Esophagus muscularis mucosa (tissue), 4 donors: ENCODE measurements at regions not wholly inside any gene's neighbourhood (a gene's known extent, or its start where the extent isn't known, plus 50 kb on each side); places are given as distances from the start of the nearest gene placed in this dataset.

ENCODE experiments used
- DNase-seq: peaks from one replicate; pipeline ENCODE4 v3.0.0-alpha.2; 2017; ENCODE audit errors: extremely low spot score
- H3K27ac ChIP-seq, 4 donors: fragments of 200-600 bp; sonication (generic); replicated peaks in 1 of 4; 1 replicate in 3 of 4; 2 replicates in 1 of 4; pipeline ENCODE4 v1.5.1; 2016 to 2019; ENCODE audit warnings: mild to moderate bottlenecking in 1 of 4
- H3K27me3 ChIP-seq, 4 donors: fragments of 200-600 bp; sonication (generic); one replicate each; pipeline versions ENCODE4 v1.5.1 to v1.6.0; 2016 to 2019
- H3K36me3 ChIP-seq, 4 donors: fragments of 200-600 bp; sonication (generic); one replicate each; pipeline ENCODE4 v1.5.1; 2016 to 2019
- H3K4me1 ChIP-seq, 4 donors: fragments of 200-600 bp; sonication (generic); one replicate each; pipeline ENCODE4 v1.5.1; 2016 to 2019
- H3K4me3 ChIP-seq, 4 donors: fragments of 200-600 bp; sonication (generic); 1 replicate in 2 of 4; 2 replicates in 2 of 4; pipeline ENCODE4 v1.5.1; 2016 to 2019; ENCODE audit warnings: mild to moderate bottlenecking in 4 of 4, moderate library complexity in 1 of 4
- H3K9me3 ChIP-seq, 4 donors: fragments of 200-600 bp; sonication (generic); 1 replicate in 3 of 4; 2 replicates in 1 of 4; pipeline ENCODE4 v1.5.1; 2016 to 2019
- CTCF ChIP-seq, 3 experiments: fragments of 200-600 bp in 2 of 3; fragments of 450-650 bp in 1 of 3; sonication (generic) in 2 of 3; IDR thresholded peaks; one replicate each; pipeline ENCODE4 v1.5.1; 2017 to 2019; ENCODE audit warnings: antibody characterized with exemption in 3 of 3, mild to moderate bottlenecking in 2 of 3, moderate library complexity in 1 of 3
- EP300 ChIP-seq: sonication (generic); formaldehyde crosslinking; IDR thresholded peaks from one replicate; pipeline ENCODE4 v1.6.1; 2017; ENCODE audit warnings: antibody characterized with exemption
- POLR2A ChIP-seq: fragments of 450-650 bp; IDR thresholded peaks from one replicate; pipeline ENCODE4 v1.6.1; 2017; ENCODE audit warnings: antibody characterized with exemption, moderate library complexity, mild to moderate bottlenecking, low read depth
- POLR2AphosphoS5 ChIP-seq, 2 donors: sonication (generic); formaldehyde crosslinking; IDR thresholded peaks; one replicate each; pipeline ENCODE4 v1.6.1; 2017; ENCODE audit warnings: antibody characterized with exemption in 2 of 2
- WGBS: methylation state at CpG from one replicate; pipeline ENCODE4 v1.1.5; 2018; 5-methylcytosine and 5-hydroxymethylcytosine counted together
- intact Hi-C: fragments of 100-400 bp; cut with DNase I; formaldehyde crosslinking; loops from one replicate; pipeline ENCODE4 v1.15.1; 2023

GRCh38 chr5:117188211-117188610 lies 613.6 kb upstream of the SEMA6A start:
- peaks cover 0 to 4% (median 0%) of the 10 kb centered on the region in 4 donors for H3K9me3 ChIP-seq
- no peak for TF ChIP-seq POLR2AphosphoS5 (IDR thresholded peaks at IDR 0.05)
- TF ChIP-seq POLR2A = no peak
- TF ChIP-seq CTCF (IDR thresholded peaks at IDR 0.05) = no peak
- no peak for TF ChIP-seq EP300
- no peaks in the 10 kb centered on the region for H3K4me1 ChIP-seq
- H3K36me3 ChIP-seq = no peaks in the 10 kb centered on the region
- intact Hi-C loops = no loop called here
- H3K27ac ChIP-seq = no peak overlapping the region
- no peaks in the 10 kb centered on the region for H3K27me3 ChIP-seq
- 56% methylated on average over 1 of the region's 1 CpG for WGBS
- no peak for DNase-seq
- H3K4me3 ChIP-seq = no peak overlapping the region

GRCh38 chr5:117186751-117187150 lies 612.1 kb upstream of the SEMA6A start:
- intact Hi-C loops = no loop called here
- H3K9me3 ChIP-seq = no peaks in the 10 kb centered on the region
- no peak overlapping the region for H3K4me3 ChIP-seq
- H3K27me3 ChIP-seq = no peaks in the 10 kb centered on the region
- no peaks in the 10 kb centered on the region for H3K36me3 ChIP-seq
- TF ChIP-seq POLR2AphosphoS5 (IDR thresholded peaks at IDR 0.05) (no peak), POLR2A (no peak), EP300 (no peak), CTCF (IDR thresholded peaks at IDR 0.05) (no peak)
- 85% methylated on average over 3 of the region's 3 CpGs for WGBS
- DNase-seq = no peak
- H3K4me1 ChIP-seq = no peaks in the 10 kb centered on the region
- H3K27ac ChIP-seq = no peak overlapping the region

GRCh38 chr5:117183326-117183725 lies 608.7 kb upstream of the SEMA6A start:
- no peaks in the 10 kb centered on the region for H3K9me3 ChIP-seq
- H3K27me3 ChIP-seq = no peaks in the 10 kb centered on the region
- H3K4me1 ChIP-seq = no peaks in the 10 kb centered on the region
- no peak for DNase-seq
- H3K36me3 ChIP-seq = no peaks in the 10 kb centered on the region
- no peak overlapping the region for H3K27ac ChIP-seq
- no peak for TF ChIP-seq EP300
- no peak for TF ChIP-seq POLR2AphosphoS5 (IDR thresholded peaks at IDR 0.05)
- no peak for TF ChIP-seq CTCF (IDR thresholded peaks at IDR 0.05)
- TF ChIP-seq POLR2A = no peak
- intact Hi-C loops = no loop called here
- H3K4me3 ChIP-seq = no peak overlapping the region
- WGBS = 71% methylated on average over 2 of the region's 2 CpGs

- 64% methylated on average over 1 of the region's 1 CpG for WGBS
- Histone ChIP-seq H3K36me3 (no peaks in the 10 kb centered on the region), H3K4me3 (no peak overlapping the region), H3K27me3 (no peaks in the 10 kb centered on the region), H3K9me3 (no peaks in the 10 kb centered on the region), H3K27ac (no peak overlapping the region), H3K4me1 (no peaks in the 10 kb centered on the region)
- TF ChIP-seq POLR2AphosphoS5 (IDR thresholded peaks at IDR 0.05) = no peak
- no peak for TF ChIP-seq POLR2A
- TF ChIP-seq CTCF (IDR thresholded peaks at IDR 0.05) = no peak
- DNase-seq = no peak
- intact Hi-C loops = no loop called here
Measured at GRCh38 chr5:117182104-117182503, 607.5 kb upstream of the SEMA6A start.

- intact Hi-C loops = no loop called here
- no peaks in the 10 kb centered on the region for H3K36me3 ChIP-seq
- H3K4me3 ChIP-seq = no peak overlapping the region
- TF ChIP-seq EP300 (no peak), POLR2A (no peak), POLR2AphosphoS5 (IDR thresholded peaks at IDR 0.05) (no peak), CTCF (IDR thresholded peaks at IDR 0.05) (no peak)
- no peaks in the 10 kb centered on the region for H3K9me3 ChIP-seq
- H3K27me3 ChIP-seq = no peaks in the 10 kb centered on the region
- DNase-seq = no peak
- H3K4me1 ChIP-seq = no peaks in the 10 kb centered on the region
- H3K27ac ChIP-seq = no peak overlapping the region
- WGBS = 86% methylated on average over 1 of the region's 1 CpG
Measured at GRCh38 chr5:117177302-117177701, 602.7 kb upstream of the SEMA6A start.
